ENCODE measurements at regions not wholly inside any gene's neighbourhood (a gene's known extent, or its start where the extent isn't known, plus 50 kb on each side); places are given as distances from the start of the nearest gene placed in this dataset.

DNA sequence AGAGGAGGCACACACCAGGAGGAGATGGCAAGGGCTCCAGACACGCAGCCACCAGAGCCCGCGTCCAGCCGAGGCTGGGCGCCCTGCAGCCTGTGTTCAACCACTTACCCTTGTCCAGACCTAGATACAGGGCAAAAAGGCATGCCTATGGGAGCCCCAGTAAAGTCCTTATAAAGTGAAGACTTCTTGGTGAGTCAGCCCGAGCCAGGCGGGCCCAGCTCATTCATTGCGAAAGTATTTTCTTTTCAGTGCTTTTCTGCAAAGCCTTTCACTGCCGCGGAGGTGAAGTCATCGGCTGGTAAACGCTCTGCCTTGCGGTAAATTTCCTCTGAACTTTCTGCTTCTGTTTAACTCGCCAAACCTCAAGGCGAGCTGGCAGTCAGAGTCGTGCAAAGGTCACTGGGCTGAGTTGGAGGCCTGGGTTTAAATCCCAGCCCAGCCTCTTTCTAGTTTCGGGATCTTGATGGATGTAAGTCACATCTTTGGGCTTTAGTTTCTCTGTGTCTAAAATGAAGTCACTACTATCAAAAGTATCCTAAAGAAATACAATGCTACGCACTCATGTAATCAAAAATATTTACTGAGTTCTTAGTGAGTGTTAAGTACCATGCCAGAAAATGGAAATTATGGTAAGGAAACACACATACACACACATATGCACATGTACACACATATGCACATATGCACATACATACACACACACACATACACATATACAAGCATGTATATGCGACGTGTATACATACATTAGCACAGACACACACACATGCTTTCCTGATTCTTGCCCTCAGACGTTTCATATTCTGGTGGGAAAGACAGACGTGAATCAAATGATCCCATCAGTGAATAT is 54.7 kb upstream of the IFFO2 start (continued):
- TF ChIP-seq KLF16 (tag by site-specific recombination; IDR thresholded peaks at IDR 0.05) (no peak), HOXC10 (CRISPR knock-in tag; IDR thresholded peaks at IDR 0.05) (no peak), ZNF501 (tag by site-specific recombination; IDR thresholded peaks at IDR 0.05) (no peak), FEZF1 (tag by site-specific recombination; IDR thresholded peaks at IDR 0.05) (peak; percentile 50; the same call in 1 of the 2 replicates), ZNF169 (tag by site-specific recombination; IDR thresholded peaks at IDR 0.05) (no peak), ZSCAN18 (tag by site-specific recombination; IDR thresholded peaks at IDR 0.05) (no peak), ZNF830 (tag by site-specific recombination; IDR thresholded peaks at IDR 0.05; ENCODE audit: low read depth) (no peak), ZNF19 (tag by site-specific recombination; IDR thresholded peaks at IDR 0.05; ENCODE audit: low read depth) (no peak), ZNF660 (tag by site-specific recombination; IDR thresholded peaks at IDR 0.05) (peak; percentile 84), WT1 (tag by site-specific recombination; IDR thresholded peaks at IDR 0.05) (no peak), SP7 (tag by site-specific recombination; IDR thresholded peaks at IDR 0.05) (0 out of 2 replicates have a peak, but pooled peaks have one; percentile 58), ZBTB21 (tag by site-specific recombination; IDR thresholded peaks at IDR 0.05) (no peak), ZNF23 (tag by site-specific recombination; IDR thresholded peaks at IDR 0.05; ENCODE audit: borderline replicate concordance) (no peak), ZNF629 (tag by site-specific recombination; IDR thresholded peaks at IDR 0.05) (peak; percentile 56), ZNF473 (tag by site-specific recombination; IDR thresholded peaks at IDR 0.05) (no peak), AEBP2 (tag by site-specific recombination; IDR thresholded peaks at IDR 0.05; ENCODE audit: borderline replicate concordance) (no peak), ZNF112 (tag by site-specific recombination; IDR thresholded peaks at IDR 0.05) (no peak), ZNF48 (tag by site-specific recombination; IDR thresholded peaks at IDR 0.05) (no peak), KLF9 (tag by site-specific recombination; IDR thresholded peaks at IDR 0.05; ENCODE audit: low read depth) (no peak), ZNF114 (tag by site-specific recombination; IDR thresholded peaks at IDR 0.05) (no peak), IKZF3 (tag by site-specific recombination; IDR thresholded peaks at IDR 0.05) (no peak), ZNF324 (tag by site-specific recombination; IDR thresholded peaks at IDR 0.05) (no peak), ZNF10 (tag by site-specific recombination; IDR thresholded peaks at IDR 0.05) (peak; percentile 35; the same call in 1 of the 2 replicates), OSR2 (tag by site-specific recombination; IDR thresholded peaks at IDR 0.05) (peak; percentile 78), PBX3 (CRISPR knock-in tag; IDR thresholded peaks at IDR 0.05) (no peak), ZFP69B (tag by site-specific recombination; IDR thresholded peaks at IDR 0.05) (peak; percentile 94), ZNF792 (tag by site-specific recombination; IDR thresholded peaks at IDR 0.05) (no peak)
- TF ChIP-seq, protein P1, sequence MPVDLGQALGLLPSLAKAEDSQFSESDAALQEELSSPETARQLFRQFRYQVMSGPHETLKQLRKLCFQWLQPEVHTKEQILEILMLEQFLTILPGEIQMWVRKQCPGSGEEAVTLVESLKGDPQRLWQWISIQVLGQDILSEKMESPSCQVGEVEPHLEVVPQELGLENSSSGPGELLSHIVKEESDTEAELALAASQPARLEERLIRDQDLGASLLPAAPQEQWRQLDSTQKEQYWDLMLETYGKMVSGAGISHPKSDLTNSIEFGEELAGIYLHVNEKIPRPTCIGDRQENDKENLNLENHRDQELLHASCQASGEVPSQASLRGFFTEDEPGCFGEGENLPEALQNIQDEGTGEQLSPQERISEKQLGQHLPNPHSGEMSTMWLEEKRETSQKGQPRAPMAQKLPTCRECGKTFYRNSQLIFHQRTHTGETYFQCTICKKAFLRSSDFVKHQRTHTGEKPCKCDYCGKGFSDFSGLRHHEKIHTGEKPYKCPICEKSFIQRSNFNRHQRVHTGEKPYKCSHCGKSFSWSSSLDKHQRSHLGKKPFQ (tag by site-specific recombination; IDR thresholded peaks at IDR 0.05), result no peak
- TF ChIP-seq, protein P2, sequence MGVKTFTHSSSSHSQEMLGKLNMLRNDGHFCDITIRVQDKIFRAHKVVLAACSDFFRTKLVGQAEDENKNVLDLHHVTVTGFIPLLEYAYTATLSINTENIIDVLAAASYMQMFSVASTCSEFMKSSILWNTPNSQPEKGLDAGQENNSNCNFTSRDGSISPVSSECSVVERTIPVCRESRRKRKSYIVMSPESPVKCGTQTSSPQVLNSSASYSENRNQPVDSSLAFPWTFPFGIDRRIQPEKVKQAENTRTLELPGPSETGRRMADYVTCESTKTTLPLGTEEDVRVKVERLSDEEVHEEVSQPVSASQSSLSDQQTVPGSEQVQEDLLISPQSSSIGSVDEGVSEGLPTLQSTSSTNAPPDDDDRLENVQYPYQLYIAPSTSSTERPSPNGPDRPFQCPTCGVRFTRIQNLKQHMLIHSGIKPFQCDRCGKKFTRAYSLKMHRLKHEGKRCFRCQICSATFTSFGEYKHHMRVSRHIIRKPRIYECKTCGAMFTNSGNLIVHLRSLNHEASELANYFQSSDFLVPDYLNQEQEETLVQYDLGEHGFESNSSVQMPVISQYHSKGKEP (tag by site-specific recombination; IDR thresholded peaks at IDR 0.05), result no peak
- TF ChIP-seq, protein P3, sequence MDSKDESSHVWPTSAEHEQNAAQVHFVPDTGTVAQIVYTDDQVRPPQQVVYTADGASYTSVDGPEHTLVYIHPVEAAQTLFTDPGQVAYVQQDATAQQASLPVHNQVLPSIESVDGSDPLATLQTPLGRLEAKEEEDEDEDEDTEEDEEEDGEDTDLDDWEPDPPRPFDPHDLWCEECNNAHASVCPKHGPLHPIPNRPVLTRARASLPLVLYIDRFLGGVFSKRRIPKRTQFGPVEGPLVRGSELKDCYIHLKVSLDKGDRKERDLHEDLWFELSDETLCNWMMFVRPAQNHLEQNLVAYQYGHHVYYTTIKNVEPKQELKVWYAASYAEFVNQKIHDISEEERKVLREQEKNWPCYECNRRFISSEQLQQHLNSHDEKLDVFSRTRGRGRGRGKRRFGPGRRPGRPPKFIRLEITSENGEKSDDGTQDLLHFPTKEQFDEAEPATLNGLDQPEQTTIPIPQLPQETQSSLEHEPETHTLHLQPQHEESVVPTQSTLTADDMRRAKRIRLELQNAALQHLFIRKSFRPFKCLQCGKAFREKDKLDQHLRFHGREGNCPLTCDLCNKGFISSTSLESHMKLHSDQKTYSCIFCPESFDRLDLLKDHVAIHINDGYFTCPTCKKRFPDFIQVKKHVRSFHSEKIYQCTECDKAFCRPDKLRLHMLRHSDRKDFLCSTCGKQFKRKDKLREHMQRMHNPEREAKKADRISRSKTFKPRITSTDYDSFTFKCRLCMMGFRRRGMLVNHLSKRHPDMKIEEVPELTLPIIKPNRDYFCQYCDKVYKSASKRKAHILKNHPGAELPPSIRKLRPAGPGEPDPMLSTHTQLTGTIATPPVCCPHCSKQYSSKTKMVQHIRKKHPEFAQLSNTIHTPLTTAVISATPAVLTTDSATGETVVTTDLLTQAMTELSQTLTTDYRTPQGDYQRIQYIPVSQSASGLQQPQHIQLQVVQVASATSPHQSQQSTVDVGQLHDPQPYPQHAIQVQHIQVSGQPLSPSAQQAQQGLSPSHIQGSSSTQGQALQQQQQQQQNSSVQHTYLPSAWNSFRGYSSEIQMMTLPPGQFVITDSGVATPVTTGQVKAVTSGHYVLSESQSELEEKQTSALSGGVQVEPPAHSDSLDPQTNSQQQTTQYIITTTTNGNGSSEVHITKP (tag by site-specific recombination; IDR thresholded peaks at IDR 0.05), result 0 out of 2 replicates have a peak, but pooled peaks have one; percentile 12

All from HEK293 (cell line).